ENCODE measurements at regions not wholly inside any gene's neighbourhood (a gene's known extent, or its start where the extent isn't known, plus 50 kb on each side); places are given as distances from the start of the nearest gene placed in this dataset.

GRCh38 chr10:69715899-69716606, 85.7 kb upstream of the COL13A1 start:
- no peak for DNase-seq (ENCODE audit: low read depth in 1 of 2, low spot score in 1 of 2)

DNA sequence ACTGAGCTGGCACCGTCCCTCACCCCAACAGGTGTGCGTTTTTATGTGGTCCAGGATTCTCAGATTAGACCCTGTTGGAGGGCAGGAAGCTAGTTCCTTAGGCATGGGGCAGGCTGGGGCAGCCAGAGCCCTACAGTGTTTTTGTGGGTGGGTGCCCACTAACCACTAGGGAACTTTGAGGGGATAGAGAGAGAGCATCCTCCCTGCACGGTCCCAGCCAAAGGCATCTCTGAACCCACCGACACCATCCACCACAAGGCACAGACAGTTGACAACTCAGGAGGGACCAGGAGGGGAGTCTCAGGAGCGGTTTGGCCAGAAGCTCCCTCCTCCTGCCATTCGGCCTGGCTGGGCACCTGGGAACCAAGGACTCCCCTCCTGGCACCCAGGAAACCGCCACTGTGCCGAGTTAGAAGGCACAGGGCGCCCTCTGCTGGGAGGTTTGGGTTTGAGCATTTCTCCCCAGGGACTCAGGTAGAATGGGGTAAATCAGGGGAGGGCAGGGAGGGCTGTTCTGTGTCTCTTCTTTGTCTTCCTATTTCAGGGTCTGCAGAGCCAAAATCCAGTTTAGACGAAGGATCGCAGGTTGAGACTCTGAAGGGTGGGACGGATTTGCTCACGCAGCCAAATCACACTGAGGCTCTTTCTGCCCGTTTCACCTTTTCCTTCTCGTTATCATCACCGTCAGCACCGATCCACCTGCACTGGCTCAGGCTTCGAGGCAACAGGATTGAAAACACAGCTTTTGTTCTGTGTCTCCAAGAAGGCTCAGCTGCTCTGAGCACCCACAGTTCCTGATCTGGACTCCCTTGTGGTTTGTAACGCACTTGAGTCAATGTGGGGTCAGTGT, 84.8 kb upstream of the COL13A1 start:
- DNase-seq (ENCODE audit: low read depth in 1 of 2, low spot score in 1 of 2): peak; percentile 27 to 34

DNA sequence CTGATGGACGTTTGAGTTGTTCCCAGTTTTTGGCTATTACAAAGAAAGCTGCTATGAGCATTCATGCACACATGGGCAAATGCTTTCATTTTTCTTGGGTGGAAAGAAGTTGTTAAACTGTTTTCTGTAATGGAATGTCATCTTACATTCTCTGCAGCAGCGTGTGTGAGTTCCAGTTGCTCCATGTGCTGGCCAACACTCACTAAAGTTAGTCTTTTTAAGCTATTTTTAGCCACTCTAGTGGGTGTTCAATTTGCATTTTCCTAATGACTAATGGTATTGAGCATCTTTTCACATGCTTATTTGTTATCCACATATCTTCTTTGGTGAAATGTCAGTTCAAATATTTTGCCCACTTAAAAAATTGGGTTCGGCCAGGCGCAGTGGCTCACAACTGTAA, 82.8 kb upstream of the COL13A1 start:
- no peak for DNase-seq (ENCODE audit: low read depth in 1 of 2, low spot score in 1 of 2)

GRCh38 chr10:69721690-69722310, 79.9 kb upstream of the COL13A1 start:
- no peak for DNase-seq (ENCODE audit: low read depth in 1 of 2, low spot score in 1 of 2)

DNA sequence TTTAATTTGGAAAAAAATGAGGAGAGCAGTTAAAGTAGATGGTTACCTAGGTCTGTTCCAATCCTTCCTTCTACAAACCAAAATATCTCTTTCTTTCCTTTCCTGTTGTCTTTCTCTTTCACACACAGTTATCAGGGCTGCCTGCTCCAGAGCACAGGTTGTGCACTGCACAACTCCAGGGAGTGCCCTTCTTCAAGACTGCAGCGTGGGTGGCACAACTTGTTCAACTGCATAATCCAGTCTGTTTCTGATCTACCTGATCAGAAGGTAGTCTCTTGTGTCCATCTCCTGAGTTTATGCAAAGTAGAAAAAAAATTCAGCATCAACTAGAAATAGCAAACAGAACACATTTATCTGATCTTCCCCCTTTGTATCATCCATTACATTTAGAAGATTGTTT, 78.1 kb upstream of the COL13A1 start:
- DNase-seq (ENCODE audit: low read depth in 1 of 2, low spot score in 1 of 2): no peak

- no peak for DNase-seq (ENCODE audit: low read depth in 1 of 2, low spot score in 1 of 2)
These were observed 74.9 kb upstream of the COL13A1 start for GRCh38 chr10:69726850-69727249.

DNA sequence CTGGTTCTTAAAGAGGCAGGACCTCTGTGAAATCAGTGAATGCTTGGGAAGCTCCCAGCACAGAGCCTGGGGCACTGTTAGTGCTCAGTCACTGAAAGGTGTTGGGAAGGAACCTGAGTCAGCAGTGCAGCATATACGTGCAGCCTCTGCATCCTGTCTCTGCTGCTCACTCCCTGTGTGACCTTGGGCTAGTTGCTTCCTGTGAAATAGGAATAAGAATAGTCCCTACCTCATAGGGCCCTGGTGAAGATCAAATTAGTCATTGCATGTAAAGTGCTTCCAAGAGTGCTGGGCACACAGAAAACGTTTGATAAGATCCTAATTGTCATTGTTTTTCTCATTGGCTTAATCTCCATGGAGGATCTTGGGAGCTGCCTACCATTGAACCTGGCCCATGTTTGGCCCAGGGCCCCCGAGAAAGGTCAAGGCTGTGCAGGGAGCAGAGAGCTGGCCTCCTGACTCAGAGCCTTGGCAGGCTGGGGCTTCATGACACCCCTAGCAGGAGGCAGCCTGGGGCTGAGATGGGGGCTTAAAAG, 73.3 kb upstream of the COL13A1 start:
- no peak for DNase-seq (ENCODE audit: low read depth in 1 of 2, low spot score in 1 of 2)

DNA sequence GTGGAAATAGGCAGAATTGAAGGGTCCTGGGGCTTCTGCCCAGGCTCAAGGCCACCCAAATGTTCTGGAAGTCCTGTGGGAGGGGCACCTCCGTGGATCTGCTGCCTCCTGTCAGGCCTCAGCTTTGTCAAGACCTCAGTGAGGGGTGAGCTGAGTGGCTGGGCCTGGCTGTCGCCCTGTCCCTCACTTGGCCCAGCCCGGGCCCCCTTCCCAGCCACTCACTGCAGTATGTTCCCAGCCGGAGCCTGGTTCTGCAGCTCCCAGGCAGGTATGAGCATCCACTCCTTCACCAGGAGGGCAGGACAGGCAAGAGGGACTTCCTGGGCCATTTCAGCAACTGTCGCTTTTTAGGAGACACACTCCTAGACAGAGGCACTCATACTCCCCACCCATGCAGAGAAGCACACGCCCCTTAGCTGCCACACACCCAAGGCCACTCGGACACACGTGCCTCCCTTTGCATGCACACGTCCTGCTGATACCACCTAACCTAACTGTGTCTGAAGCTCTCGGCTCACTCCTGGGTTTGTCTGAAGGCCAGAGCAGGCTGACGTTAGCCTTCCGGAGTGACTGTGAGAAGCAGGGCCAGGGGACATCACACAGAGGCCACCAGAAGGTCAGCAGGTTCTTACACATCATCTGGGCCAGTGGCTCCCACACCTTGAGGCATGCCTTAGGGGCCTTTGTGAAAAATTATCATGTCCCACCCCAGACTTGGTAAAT, 72.2 kb upstream of the COL13A1 start:
- DNase-seq (ENCODE audit: low read depth in 1 of 2, low spot score in 1 of 2): no peak

DNA sequence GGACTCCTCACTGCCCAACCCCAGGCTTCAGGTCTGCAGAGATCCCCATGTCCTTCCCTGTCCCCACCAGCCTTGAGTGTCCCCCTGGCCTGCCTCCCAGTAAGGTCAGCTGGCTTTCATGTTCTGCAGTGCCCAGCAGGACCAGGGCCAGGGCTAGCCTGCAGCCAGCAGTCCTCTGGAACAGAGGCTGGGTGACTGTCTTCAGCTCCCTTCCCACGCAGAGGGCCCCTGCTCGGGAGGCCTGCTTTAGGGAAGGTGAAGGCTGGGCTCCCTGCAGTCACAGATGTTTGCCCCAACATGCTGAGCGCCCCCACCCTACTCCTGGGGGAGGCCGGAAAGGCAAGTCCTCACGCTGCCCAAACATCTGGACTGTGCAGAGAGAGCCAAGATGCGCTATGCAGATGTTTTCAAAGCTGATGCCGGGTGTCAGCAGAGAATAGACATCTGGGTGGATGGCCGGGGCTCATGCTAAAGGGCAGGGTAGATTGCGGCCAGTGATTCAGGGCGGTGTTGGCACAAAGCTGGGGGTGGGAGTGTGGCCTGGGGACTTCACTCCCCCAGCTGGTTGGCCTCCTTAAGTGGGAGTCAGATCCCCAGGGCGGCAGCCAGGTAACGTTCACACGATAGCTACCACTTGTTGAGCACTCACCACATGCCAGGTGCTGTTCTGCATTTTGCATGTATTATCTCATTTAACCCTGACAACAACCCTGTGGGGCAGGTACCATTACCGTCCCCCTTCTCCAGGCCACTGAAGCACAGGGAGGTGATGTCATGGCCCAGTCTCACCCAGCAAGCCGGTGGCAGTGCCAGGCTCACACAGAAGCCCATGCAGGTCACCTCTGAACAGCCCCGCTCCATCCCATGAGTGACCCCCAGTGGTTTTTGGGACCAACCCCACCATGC, 71.2 kb upstream of the COL13A1 start:
- no peak for DNase-seq (ENCODE audit: low read depth in 1 of 2, low spot score in 1 of 2)

DNA sequence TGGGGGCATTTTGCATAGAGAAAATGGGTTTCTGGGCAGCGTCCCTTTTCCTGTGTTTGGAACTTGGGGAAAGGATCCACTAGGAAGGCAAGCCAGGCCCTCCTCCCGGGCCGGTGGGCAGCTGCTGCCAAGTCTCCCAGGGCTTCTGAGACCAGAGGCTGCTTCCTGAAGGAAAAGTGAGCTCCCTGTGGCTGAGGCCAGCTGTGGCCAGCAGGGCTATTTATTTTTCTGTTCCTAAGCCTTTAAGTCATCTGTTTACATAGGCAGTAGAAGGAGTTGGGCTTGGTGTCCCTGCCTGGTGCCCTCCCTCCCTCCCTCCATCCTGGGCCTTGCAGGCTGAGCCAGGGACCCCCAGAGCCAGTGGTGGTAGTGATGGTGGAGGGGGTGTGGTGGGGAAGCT, 70.5 kb upstream of the COL13A1 start:
- DNase-seq (ENCODE audit: low read depth in 1 of 2, low spot score in 1 of 2): no peak

DNA sequence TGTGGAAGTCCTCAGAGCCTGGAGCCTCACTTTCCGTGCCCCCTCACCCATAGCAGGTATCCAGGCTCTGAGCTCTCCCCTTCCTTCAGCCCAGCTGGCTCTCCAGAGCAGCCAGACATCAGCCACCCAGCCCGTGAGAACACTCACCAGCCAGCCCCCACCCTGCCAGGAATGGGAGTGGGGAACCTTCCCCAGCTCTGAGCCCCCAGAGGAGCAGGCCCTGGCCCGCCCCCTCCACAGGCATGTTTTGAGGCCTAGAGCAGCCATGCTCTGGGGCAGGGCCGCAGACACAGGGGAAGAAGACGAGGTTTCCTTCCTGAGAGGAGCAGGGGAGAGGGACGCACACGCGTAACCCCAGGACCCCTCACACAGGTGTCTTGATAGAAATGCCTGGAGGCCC, 70.0 kb upstream of the COL13A1 start:
- DNase-seq (ENCODE audit: low read depth in 1 of 2, low spot score in 1 of 2): no peak

DNA sequence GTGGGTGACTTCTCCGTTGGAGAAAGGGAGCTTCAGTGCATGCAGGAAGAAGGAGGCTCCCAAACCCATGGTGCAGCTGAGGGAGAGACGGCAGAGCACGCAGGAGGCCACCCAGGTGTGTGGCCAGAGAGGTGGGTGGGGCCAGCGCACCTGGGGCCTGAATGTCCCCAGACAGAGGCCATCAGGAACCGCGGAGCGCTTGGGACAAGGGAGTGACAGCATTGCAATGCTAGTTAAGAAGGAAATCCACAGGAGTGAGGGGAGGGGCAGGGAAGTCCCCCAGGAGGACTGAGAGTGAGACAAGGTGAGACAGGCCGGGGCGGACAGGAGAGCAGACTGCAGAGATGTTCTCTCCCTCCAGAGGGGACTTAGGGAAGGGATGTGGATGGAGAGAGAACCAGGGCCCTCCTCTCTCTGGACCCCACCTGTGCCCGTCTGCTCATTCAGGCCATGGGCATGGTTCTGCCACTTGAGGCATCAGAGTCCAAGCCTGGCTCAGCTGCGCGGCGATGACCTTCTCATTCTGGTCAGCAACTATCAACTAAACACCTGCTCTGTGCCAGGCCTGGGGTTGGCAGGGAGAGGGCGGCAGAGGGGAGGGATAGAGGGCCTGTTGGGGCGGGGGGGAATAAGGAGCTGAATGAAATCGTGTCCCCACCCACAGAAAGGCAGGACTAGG, 69.4 kb upstream of the COL13A1 start:
- DNase-seq (ENCODE audit: low read depth in 1 of 2, low spot score in 1 of 2): no peak

- no peak for DNase-seq (ENCODE audit: low read depth in 1 of 2, low spot score in 1 of 2)
These were observed 68.9 kb upstream of the COL13A1 start for GRCh38 chr10:69732826-69733150.

DNA sequence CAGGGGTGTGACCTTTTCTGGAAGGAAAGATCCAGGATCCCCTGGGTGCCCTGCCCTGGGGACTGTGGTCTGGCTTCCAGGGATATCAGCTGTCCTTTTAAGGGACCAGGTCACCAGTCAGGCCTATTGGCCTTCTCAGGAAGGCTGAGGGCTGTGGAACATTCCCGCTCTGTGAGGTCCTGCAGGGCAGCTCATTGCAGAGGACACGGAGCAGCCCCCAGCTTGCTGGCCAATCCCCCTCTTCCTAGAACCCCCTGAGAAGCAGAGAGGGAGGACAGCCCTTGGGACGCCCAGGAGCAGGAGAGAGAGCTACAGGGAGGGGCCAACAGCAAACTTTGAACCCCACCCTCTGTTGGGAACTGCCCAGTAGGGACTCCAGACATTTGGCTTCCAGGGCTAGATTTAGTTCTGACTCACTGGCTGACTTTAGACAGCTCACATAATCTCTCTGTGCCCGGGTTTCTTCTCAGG, 67.9 kb upstream of the COL13A1 start:
- no peak for DNase-seq (ENCODE audit: low read depth in 1 of 2, low spot score in 1 of 2)

- DNase-seq (ENCODE audit: low read depth in 1 of 2, low spot score in 1 of 2): no peak
These were observed 67.3 kb upstream of the COL13A1 start for GRCh38 chr10:69734416-69734796.

- DNase-seq (ENCODE audit: low read depth in 1 of 2, low spot score in 1 of 2): no peak
These were observed 66.8 kb upstream of the COL13A1 start for GRCh38 chr10:69734797-69735468.

DNA sequence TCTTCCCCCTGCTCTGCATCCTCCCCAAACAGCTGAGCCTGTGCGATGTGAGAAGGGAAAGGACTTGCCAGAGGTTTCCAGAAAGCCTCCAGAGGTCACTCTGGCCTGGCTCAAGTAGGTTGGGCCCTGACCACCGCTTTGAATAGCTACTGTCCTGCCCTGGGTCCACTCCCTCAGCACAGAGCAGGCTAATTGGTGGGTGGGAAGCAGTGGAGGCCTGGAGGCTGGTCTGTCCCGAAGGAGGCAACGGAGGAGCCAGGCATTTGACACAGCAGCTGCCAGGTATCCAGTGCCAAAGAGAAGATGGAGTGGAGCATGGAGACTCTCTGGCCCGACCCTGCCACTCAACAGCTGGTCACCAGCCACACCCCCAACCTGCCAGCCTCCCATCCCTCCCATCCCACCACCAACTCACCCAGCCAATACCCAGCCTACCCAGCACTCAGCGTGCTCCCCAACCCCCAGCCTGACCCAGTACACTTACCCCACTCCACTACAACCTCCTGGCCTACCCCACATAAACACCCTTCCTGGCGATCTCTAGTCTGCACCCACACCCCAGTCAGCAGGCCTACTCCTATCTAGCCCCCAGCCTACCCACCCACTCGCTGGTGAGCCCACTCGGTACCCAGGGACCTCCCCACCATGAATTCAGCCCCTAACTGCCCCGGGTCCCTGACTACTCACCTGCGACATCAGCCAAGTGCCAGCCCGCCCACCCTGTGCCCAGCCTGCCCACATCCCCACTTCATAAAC, 64.6 kb upstream of the COL13A1 start:
- no peak for DNase-seq (ENCODE audit: low read depth in 1 of 2, low spot score in 1 of 2)

- no peak for DNase-seq (ENCODE audit: low read depth in 1 of 2, low spot score in 1 of 2)
These were observed 63.6 kb upstream of the COL13A1 start for GRCh38 chr10:69738071-69738470.

Measured in activated T-helper 1 cell treated with anti-CD3 and anti-CD28 coated beads, Interleukin-2, amount 50 U/mL, for 16 hours (primary cell).